Erythroblast (primary cell): ENCODE measurements at regions not wholly inside any gene's neighbourhood (a gene's known extent, or its start where the extent isn't known, plus 50 kb on each side); places are given as distances from the start of the nearest gene placed in this dataset.
"Not testable (repeated sequence)": the region's sequence is repeated elsewhere in the genome, so short reads cannot be mapped to it uniquely, and the experiment has no call there.

ENCODE experiments used
- GATA1 ChIP-seq: IDR thresholded peaks from 2 replicates; pipeline ENCODE4 v1.6.1; 2011; ENCODE audit warnings: low read depth, mild to moderate bottlenecking, control low read depth, low read length, moderate library complexity
- POLR2A ChIP-seq: IDR thresholded peaks from 2 replicates; pipeline ENCODE4 v1.6.1; 2011; ENCODE audit warnings: mild to moderate bottlenecking, low read length

DNA sequence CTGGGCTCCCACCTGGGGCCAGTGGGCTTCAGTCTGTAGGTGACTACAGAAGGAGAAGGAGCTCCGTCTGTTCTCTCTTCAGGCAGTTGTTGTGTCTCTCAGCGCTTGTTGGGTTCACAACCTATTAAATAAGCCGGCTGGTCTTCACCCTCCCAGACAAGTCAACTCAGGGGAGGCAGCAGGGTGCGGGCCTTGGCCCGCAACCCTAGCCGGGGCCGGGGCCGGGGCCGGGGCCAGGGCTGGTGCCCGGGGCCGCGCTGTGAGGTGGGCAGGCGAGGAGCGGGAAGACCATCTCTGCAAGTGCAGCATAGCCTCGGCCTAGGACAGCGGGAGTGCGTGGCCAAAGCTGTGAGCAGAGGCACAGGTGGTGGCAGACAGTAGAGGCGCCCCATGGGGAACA lies 95.1 kb upstream of the PTPN20 start:
- not testable (repeated sequence) for TF ChIP-seq POLR2A, GATA1
